DOHH2 (cell line): ENCODE measurements at regions not wholly inside any gene's neighbourhood (a gene's known extent, or its start where the extent isn't known, plus 50 kb on each side); places are given as distances from the start of the nearest gene placed in this dataset.
A peak's percentile ranks its signal among the peaks of the same experiment; 100 is the strongest.

Experiments
- H3F3A ChIP-seq: fragments of 200-600 bp; sonication (generic), shearing (Covaris generic); 2 replicates; pipeline ENCODE4 v1.6.0; 2016; ENCODE audit warnings: antibody characterized with exemption, mild to moderate bottlenecking; ENCODE audit not compliant: control insufficient read depth, insufficient read depth
- H3K27ac ChIP-seq: fragments of 200-600 bp; sonication (generic); 2 replicates; pipeline ENCODE4 v1.5.1; 2014; ENCODE audit warnings: low read depth, mild to moderate bottlenecking, low read length, moderate library complexity
- H3K27me3 ChIP-seq: fragments of 200-600 bp; sonication (generic); 2 replicates; pipeline ENCODE4 v1.6.1; 2014; ENCODE audit warnings: mild to moderate bottlenecking, low read length, mixed read lengths; ENCODE audit not compliant: control insufficient read depth
- H3K36me3 ChIP-seq: fragments of 200-600 bp; sonication (generic); 2 replicates; pipeline ENCODE4 v1.6.1; 2014; ENCODE audit warnings: mild to moderate bottlenecking, low read length, moderate library complexity, mixed read lengths; ENCODE audit not compliant: control insufficient read depth
- H3K4me1 ChIP-seq: fragments of 200-600 bp; sonication (generic); 2 replicates; pipeline ENCODE4 v1.6.1; 2014; ENCODE audit warnings: mild to moderate bottlenecking, low read length, mixed read lengths; ENCODE audit not compliant: control insufficient read depth
- H3K4me2 ChIP-seq: fragments of 200-600 bp; sonication (generic); 2 replicates; pipeline ENCODE4 v1.6.0; 2014; ENCODE audit warnings: mild to moderate bottlenecking, low read length, moderate library complexity
- H3K4me3 ChIP-seq: fragments of 200-600 bp; sonication (generic); 2 replicates; pipeline ENCODE4 v1.5.1; 2014; ENCODE audit warnings: mild to moderate bottlenecking, low read length, mixed read lengths
- H3K79me2 ChIP-seq: fragments of 200-600 bp; sonication (generic); 2 replicates; pipeline ENCODE4 v1.6.1; 2014; ENCODE audit warnings: mild to moderate bottlenecking, low read length, mixed read lengths; ENCODE audit not compliant: control insufficient read depth
- H3K9me2 ChIP-seq: fragments of 200-600 bp; sonication (generic); replicated peaks from 2 replicates; pipeline ENCODE4 v1.6.1; 2014; ENCODE audit warnings: mild to moderate bottlenecking, low read length, mixed read lengths; ENCODE audit not compliant: control insufficient read depth
- H3K9me3 ChIP-seq: fragments of 200-600 bp; sonication (generic); 2 replicates; pipeline ENCODE4 v1.6.1; 2014; ENCODE audit warnings: antibody characterized with exemption, low read length, mixed read lengths; ENCODE audit not compliant: control insufficient read depth, insufficient read depth
- H4K20me1 ChIP-seq: fragments of 200-600 bp; sonication (generic); 2 replicates; pipeline ENCODE4 v1.6.0; 2014; ENCODE audit warnings: low read depth, mild to moderate bottlenecking, antibody characterized with exemption, low read length, moderate library complexity; ENCODE audit not compliant: control insufficient read depth, insufficient read depth
- CTCF ChIP-seq: fragments of 200-600 bp; sonication (generic); IDR thresholded peaks from one replicate; pipeline ENCODE4 v1.5.1; 2014; ENCODE audit warnings: antibody characterized with exemption, mild to moderate bottlenecking, low read depth, low read length; ENCODE audit not compliant: poor library complexity, severe bottlenecking
- EZH2phosphoT487 ChIP-seq: fragments of 200-600 bp; sonication (generic); IDR thresholded peaks from 2 replicates; pipeline ENCODE4 v1.6.1; 2017; ENCODE audit warnings: borderline replicate concordance, mild to moderate bottlenecking, antibody characterized with exemption, low read length, moderate library complexity, mixed read lengths

DNA sequence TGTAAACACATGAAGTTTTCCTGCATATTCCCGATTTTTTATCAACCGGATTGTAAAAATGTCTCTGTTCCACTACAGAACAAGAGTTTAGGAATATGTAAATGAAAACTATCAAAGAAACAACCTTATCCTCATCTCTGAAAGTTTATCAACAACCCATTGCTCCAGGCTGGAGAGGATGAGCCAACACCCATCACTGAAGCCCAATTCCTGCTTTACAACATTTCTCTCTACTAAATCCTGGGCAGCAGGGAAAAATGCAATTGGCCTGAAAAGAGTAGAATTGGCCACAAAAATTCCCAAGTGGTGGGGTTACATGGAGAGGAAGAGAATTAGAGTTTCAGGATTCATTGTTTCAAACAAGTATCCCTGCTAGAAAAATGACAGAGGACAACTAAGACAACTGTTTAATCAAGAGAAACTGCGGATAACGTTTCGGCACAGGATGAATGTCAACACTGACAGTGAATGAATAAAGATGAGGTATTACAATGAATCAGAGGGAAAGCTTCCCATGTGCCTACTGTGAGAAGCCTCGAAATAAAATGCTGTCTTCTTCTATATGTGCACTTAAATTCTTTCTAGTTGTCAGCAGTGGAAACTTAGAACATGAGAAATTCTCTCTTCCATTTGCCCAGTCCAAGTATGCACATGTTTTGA lies 317.3 kb upstream of the ANO3 start:
- TF ChIP-seq EZH2phosphoT487 = no peak
- no peak for TF ChIP-seq CTCF
- Histone ChIP-seq H3K36me3 (no peaks in the 10 kb centered on the region), H3K27ac (no peak overlapping the region)

GRCh38 chr11:26017322-26017860 lies 314.5 kb upstream of the ANO3 start:
- Histone ChIP-seq H3K36me3 (no peaks in the 10 kb centered on the region), H3K27me3 (no peaks in the 10 kb centered on the region), H3K27ac (0 out of 2 replicates have a peak overlapping the region, but pooled peaks have one; percentile 26), H3K4me1 (peaks cover 26% of the 10 kb centered on the region), H3K4me3 (no peak overlapping the region), H3K9me2 (no peaks in the 10 kb centered on the region), H3F3A (no peaks in the 10 kb centered on the region), H3K4me2 (0 out of 2 replicates have a peak overlapping the region, but pooled peaks have one; percentile 2), H3K79me2 (no peaks in the 10 kb centered on the region), H3K9me3 (peaks cover 8% of the 10 kb centered on the region; the same call in 1 of the 2 replicates), H4K20me1 (no peaks in the 10 kb centered on the region)
- TF ChIP-seq CTCF (no peak), EZH2phosphoT487 (no peak)

More for the DNA sequence above, 317.3 kb upstream of the ANO3 start:
- H3K4me1 ChIP-seq = peaks cover 31% of the 10 kb centered on the region
- H4K20me1 ChIP-seq = no peaks in the 10 kb centered on the region
- no peak overlapping the region for H3K4me3 ChIP-seq
- H3K4me2 ChIP-seq = no peak overlapping the region
- no peaks in the 10 kb centered on the region for H3K9me2 ChIP-seq
- H3K79me2 ChIP-seq = no peaks in the 10 kb centered on the region
- H3F3A ChIP-seq = no peaks in the 10 kb centered on the region
- peaks cover 8% of the 10 kb centered on the region; the same call in 1 of the 2 replicates for H3K9me3 ChIP-seq
- no peaks in the 10 kb centered on the region for H3K27me3 ChIP-seq

GRCh38 chr11:26017903-26018302 lies 314.0 kb upstream of the ANO3 start:
- Histone ChIP-seq H3K4me3 (no peak overlapping the region), H3K79me2 (no peaks in the 10 kb centered on the region), H3K4me1 (peaks cover 26% of the 10 kb centered on the region), H3K27ac (peak overlapping the region; percentile 26; the same call in 1 of the 2 replicates), H3K4me2 (0 out of 2 replicates have a peak overlapping the region, but pooled peaks have one; percentile 2), H4K20me1 (no peaks in the 10 kb centered on the region), H3K9me3 (peaks cover 8% of the 10 kb centered on the region; the same call in 1 of the 2 replicates), H3F3A (no peaks in the 10 kb centered on the region), H3K27me3 (no peaks in the 10 kb centered on the region), H3K36me3 (no peaks in the 10 kb centered on the region), H3K9me2 (no peaks in the 10 kb centered on the region)
- TF ChIP-seq CTCF (no peak), EZH2phosphoT487 (no peak)
